Peyer's patch (tissue), 4 donors: ENCODE measurements at regions not wholly inside any gene's neighbourhood (a gene's known extent, or its start where the extent isn't known, plus 50 kb on each side); places are given as distances from the start of the nearest gene placed in this dataset.

Source experiments
- DNase-seq, 3 donors: peaks; one replicate each; pipeline ENCODE4 v3.0.0-alpha.2; 2017 to 2019
- H3K27ac ChIP-seq, 4 donors: fragments of 200-600 bp; sonication (generic); one replicate each; pipeline ENCODE4 v1.5.1; 2016 to 2019
- H3K27me3 ChIP-seq, 2 donors: fragments of 200-600 bp; sonication (generic); one replicate each; pipeline ENCODE4 v1.5.1; 2019
- H3K36me3 ChIP-seq, 3 donors: fragments of 200-600 bp; sonication (generic); one replicate each; pipeline ENCODE4 v1.5.1; 2016 to 2019
- H3K4me1 ChIP-seq, 4 donors: fragments of 200-600 bp; sonication (generic); one replicate each; pipeline ENCODE4 v1.5.1; 2016 to 2019
- H3K4me3 ChIP-seq, 4 donors: fragments of 200-600 bp; sonication (generic); 1 replicate in 3 of 4; 2 replicates in 1 of 4; pipeline ENCODE4 v1.5.1; 2016 to 2019; ENCODE audit warnings: mild to moderate bottlenecking in 1 of 4
- H3K9me3 ChIP-seq, 4 donors: fragments of 200-600 bp; sonication (generic); one replicate each; pipeline ENCODE4 v1.5.1; 2016 to 2019; ENCODE audit warnings: mild to moderate bottlenecking in 1 of 4
- POLR2A ChIP-seq, 2 donors: fragments of 450-650 bp; IDR thresholded peaks; one replicate each; pipeline ENCODE4 v1.5.1; 2017; ENCODE audit warnings: antibody characterized with exemption in 2 of 2, mild to moderate bottlenecking in 2 of 2, moderate library complexity in 2 of 2
- TF ChIP-seq, protein P1 (sequence below), 6 experiments: fragments of 450-650 bp in 4 of 6; fragments of 200-600 bp in 2 of 6; sonication (generic) in 1 of 6; IDR thresholded peaks; one replicate each; pipeline ENCODE4 v1.5.1; 2017 to 2019; ENCODE audit warnings: antibody characterized with exemption in 6 of 6, mild to moderate bottlenecking in 3 of 6, moderate library complexity in 1 of 6

DNA sequence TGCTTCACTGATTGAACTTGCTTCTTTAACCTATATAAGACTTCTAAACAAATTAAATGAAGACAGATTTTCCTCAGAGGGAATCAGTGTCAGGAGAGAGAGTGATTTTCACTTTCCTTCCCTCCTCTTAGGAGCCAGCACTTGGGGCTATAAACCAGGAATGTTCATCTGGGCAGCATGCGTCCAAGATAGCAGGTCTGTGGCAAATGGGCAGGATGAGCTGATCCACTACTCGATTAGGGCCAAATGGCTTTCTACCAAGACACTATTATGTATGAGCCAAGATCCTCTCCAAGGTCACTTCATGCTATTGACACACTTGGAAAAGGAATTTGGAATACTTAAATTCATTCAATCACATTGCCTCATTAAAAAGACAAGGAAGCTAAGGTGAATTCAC lies 203.9 kb upstream of the GRID2 start:
- Histone ChIP-seq H3K4me3 (no peak overlapping the region), H3K36me3 (no peaks in the 10 kb centered on the region), H3K4me1 (no peaks in the 10 kb centered on the region), H3K9me3 (no peaks in the 10 kb centered on the region), H3K27ac (no peak overlapping the region), H3K27me3 (no peaks in the 10 kb centered on the region)
- DNase-seq, result no peak
- TF ChIP-seq, protein P1, sequence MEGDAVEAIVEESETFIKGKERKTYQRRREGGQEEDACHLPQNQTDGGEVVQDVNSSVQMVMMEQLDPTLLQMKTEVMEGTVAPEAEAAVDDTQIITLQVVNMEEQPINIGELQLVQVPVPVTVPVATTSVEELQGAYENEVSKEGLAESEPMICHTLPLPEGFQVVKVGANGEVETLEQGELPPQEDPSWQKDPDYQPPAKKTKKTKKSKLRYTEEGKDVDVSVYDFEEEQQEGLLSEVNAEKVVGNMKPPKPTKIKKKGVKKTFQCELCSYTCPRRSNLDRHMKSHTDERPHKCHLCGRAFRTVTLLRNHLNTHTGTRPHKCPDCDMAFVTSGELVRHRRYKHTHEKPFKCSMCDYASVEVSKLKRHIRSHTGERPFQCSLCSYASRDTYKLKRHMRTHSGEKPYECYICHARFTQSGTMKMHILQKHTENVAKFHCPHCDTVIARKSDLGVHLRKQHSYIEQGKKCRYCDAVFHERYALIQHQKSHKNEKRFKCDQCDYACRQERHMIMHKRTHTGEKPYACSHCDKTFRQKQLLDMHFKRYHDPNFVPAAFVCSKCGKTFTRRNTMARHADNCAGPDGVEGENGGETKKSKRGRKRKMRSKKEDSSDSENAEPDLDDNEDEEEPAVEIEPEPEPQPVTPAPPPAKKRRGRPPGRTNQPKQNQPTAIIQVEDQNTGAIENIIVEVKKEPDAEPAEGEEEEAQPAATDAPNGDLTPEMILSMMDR (IDR thresholded peaks at IDR 0.05), result no peak
- TF ChIP-seq POLR2A (IDR thresholded peaks at IDR 0.05), result no peak

DNA sequence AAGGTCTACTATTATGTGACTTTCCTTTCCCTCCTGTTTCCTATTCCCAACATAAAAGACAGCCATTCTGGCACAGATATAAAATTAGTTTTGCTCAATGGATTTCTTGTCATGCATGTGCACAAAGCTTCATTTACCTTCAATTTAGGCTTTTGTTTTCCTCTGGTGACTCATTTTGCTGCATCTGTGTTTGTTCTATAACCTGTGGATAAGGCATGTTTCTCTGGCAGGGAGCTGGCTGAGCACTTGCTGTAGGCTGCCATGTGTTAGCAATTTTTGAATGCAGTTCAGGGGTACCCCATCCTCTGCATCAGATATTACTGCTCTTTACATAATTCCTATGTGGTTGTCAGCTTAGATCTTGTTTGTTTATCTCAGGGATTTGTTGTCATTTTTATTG lies 202.8 kb upstream of the GRID2 start:
- H3K27ac ChIP-seq, result no peak overlapping the region
- no peak overlapping the region for H3K4me3 ChIP-seq
- no peak for DNase-seq
- no peaks in the 10 kb centered on the region for H3K9me3 ChIP-seq
- no peak for TF ChIP-seq POLR2A (IDR thresholded peaks at IDR 0.05)
- TF ChIP-seq, protein P1 (IDR thresholded peaks at IDR 0.05), result no peak
- no peaks in the 10 kb centered on the region for H3K4me1 ChIP-seq
- no peaks in the 10 kb centered on the region for H3K27me3 ChIP-seq
- no peaks in the 10 kb centered on the region for H3K36me3 ChIP-seq

DNA sequence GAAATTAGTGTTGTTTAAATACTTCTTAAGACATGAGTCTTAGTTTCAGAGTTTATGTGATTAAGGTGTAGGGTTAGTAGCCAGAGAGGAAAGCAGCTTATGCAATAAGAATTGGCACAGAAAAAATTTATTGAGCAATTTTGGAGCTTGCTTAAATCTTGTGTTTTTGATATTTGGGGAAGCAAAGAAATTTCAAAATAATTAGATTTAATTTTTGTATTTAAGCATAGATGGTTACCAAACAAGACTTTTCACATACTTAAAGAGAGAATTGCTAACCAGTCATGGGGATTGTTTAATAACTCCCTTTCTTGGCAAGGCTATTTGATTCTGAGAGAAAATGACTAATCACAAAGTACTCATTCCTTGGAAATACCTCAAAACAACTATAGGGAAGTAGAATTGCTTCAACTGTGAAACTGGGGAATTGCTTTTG lies 202.0 kb upstream of the GRID2 start:
- no peaks in the 10 kb centered on the region for H3K36me3 ChIP-seq
- H3K9me3 ChIP-seq, result no peaks in the 10 kb centered on the region
- H3K27me3 ChIP-seq, result no peaks in the 10 kb centered on the region
- no peak overlapping the region for H3K4me3 ChIP-seq
- no peak for DNase-seq
- no peak overlapping the region for H3K27ac ChIP-seq
- TF ChIP-seq POLR2A (IDR thresholded peaks at IDR 0.05), result no peak
- TF ChIP-seq, protein P1 (IDR thresholded peaks at IDR 0.05), result no peak
- H3K4me1 ChIP-seq, result no peaks in the 10 kb centered on the region

DNA sequence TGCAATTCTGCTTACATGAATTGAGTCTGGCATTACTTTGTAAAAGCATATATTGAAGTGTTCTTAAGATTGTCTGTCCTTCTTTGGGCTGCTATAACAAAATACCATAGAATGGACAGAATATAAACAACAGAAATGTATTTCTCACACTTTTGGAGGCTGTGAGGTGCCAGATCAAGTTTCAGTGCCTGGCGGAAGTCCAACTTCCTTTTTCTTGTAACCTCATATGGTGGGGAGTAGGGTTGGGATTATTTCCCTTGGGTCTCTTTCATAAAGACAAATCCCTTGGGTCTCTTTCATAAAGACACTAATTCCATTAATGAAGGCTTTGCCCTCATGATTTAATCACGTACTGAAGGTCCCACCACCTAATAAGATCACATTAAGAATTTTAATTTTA lies 199.3 kb upstream of the GRID2 start:
- no peak for DNase-seq
- H3K4me1 ChIP-seq, result no peaks in the 10 kb centered on the region
- H3K27me3 ChIP-seq, result no peaks in the 10 kb centered on the region
- no peak overlapping the region for H3K4me3 ChIP-seq
- no peak for TF ChIP-seq POLR2A (IDR thresholded peaks at IDR 0.05)
- TF ChIP-seq, protein P1 (IDR thresholded peaks at IDR 0.05), result no peak
- H3K36me3 ChIP-seq, result no peaks in the 10 kb centered on the region
- no peak overlapping the region for H3K27ac ChIP-seq
- no peaks in the 10 kb centered on the region for H3K9me3 ChIP-seq

DNA sequence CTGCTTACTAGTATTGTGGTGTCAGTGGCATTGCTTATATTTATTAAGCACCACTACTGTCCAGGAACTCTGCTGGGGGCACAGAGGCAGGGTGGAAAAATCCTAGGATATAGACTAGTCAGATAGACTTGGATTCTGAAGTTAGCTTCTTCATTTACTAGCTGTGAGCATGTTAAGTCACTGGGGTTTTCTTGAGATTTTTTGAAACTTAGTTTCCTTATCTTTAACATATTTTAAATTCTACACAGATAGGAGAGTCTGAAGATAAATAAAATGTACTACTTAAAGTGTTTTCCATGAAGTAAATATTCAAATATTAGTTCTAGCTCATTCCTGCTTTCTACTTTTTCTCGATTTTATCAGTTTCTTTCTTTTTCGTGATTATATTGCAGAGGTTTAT lies 196.9 kb upstream of the GRID2 start:
- DNase-seq, result no peak

More for the DNA sequence above, 196.9 kb upstream of the GRID2 start:
- no peaks in the 10 kb centered on the region for H3K4me1 ChIP-seq
- H3K27me3 ChIP-seq, result no peaks in the 10 kb centered on the region
- H3K27ac ChIP-seq, result no peak overlapping the region
- H3K9me3 ChIP-seq, result no peaks in the 10 kb centered on the region
- TF ChIP-seq, protein P1 (IDR thresholded peaks at IDR 0.05), result no peak
- TF ChIP-seq POLR2A (IDR thresholded peaks at IDR 0.05), result no peak
- no peak overlapping the region for H3K4me3 ChIP-seq
- H3K36me3 ChIP-seq, result no peaks in the 10 kb centered on the region
